Stomach smooth muscle (tissue), 2 donors: ENCODE measurements at regions not wholly inside any gene's neighbourhood (a gene's known extent, or its start where the extent isn't known, plus 50 kb on each side); places are given as distances from the start of the nearest gene placed in this dataset.

ENCODE experiments used
- H3K27ac ChIP-seq: one replicate; pipeline ENCODE4 v1.7.0; 2013; ENCODE audit warnings: mild to moderate bottlenecking, low read length, inconsistent platforms
- H3K27me3 ChIP-seq, 2 donors: one replicate each; pipeline ENCODE4 v1.7.0; 2013; ENCODE audit warnings: low read length in 2 of 2; ENCODE audit not compliant: insufficient read depth in 2 of 2, control insufficient read depth in 1 of 2
- H3K36me3 ChIP-seq, 2 donors: one replicate each; pipeline ENCODE4 v1.7.0; 2013; ENCODE audit warnings: low read length in 2 of 2; ENCODE audit not compliant: control insufficient read depth in 2 of 2, insufficient read depth in 2 of 2
- H3K4me1 ChIP-seq: one replicate; pipeline ENCODE4 v1.7.0; 2013; ENCODE audit warnings: low read length; ENCODE audit not compliant: control insufficient read depth, insufficient read depth
- H3K4me3 ChIP-seq, 2 donors: one replicate each; pipeline ENCODE4 v1.7.0; 2013; ENCODE audit warnings: low read length in 2 of 2
- H3K9ac ChIP-seq, 2 donors: one replicate each; pipeline ENCODE4 v1.7.0; 2013; ENCODE audit warnings: low read length in 2 of 2, mild to moderate bottlenecking in 1 of 2
- H3K9me3 ChIP-seq, 2 donors: one replicate each; pipeline ENCODE4 v1.7.0; 2013; ENCODE audit warnings: low read length in 2 of 2; ENCODE audit not compliant: control insufficient read depth in 2 of 2
- donor health status: healthy.
- donor health status: Pancreatic carcinoma.

- Histone ChIP-seq H3K27ac (no peak overlapping the region), H3K36me3 (no peaks in the 10 kb centered on the region), H3K9me3 (no peaks in the 10 kb centered on the region), H3K4me3 (no peak overlapping the region), H3K4me1 (peaks cover 8% of the 10 kb centered on the region), H3K9ac (no peak overlapping the region), H3K27me3 (no peaks in the 10 kb centered on the region)
Measured at GRCh38 chr4:156596026-156596425, 375.6 kb downstream of the PDGFC start.

GRCh38 chr4:156595041-156595440, 376.6 kb downstream of the PDGFC start:
- Histone ChIP-seq H3K36me3 (no peaks in the 10 kb centered on the region), H3K9me3 (no peaks in the 10 kb centered on the region), H3K27me3 (no peaks in the 10 kb centered on the region), H3K4me3 (no peak overlapping the region), H3K4me1 (peaks cover 8% of the 10 kb centered on the region), H3K9ac (no peak overlapping the region), H3K27ac (no peak overlapping the region)

- Histone ChIP-seq H3K4me1 (peaks cover 8% of the 10 kb centered on the region), H3K9ac (no peak overlapping the region), H3K9me3 (no peaks in the 10 kb centered on the region), H3K36me3 (no peaks in the 10 kb centered on the region), H3K4me3 (no peak overlapping the region), H3K27ac (no peak overlapping the region), H3K27me3 (no peaks in the 10 kb centered on the region)
Measured at GRCh38 chr4:156594624-156595023, 377.0 kb downstream of the PDGFC start.

- no peaks in the 10 kb centered on the region for H3K27me3 ChIP-seq
- H3K9me3 ChIP-seq, result no peaks in the 10 kb centered on the region
- H3K4me3 ChIP-seq, result no peak overlapping the region
- no peaks in the 10 kb centered on the region for H3K36me3 ChIP-seq
- H3K4me1 ChIP-seq, result peaks cover 6% of the 10 kb centered on the region
- no peak overlapping the region for H3K9ac ChIP-seq
- no peak overlapping the region for H3K27ac ChIP-seq
Measured at GRCh38 chr4:156593464-156593863, 378.1 kb downstream of the PDGFC start.

- Histone ChIP-seq H3K36me3 (no peaks in the 10 kb centered on the region), H3K27me3 (no peaks in the 10 kb centered on the region), H3K4me1 (no peaks in the 10 kb centered on the region), H3K27ac (no peak overlapping the region), H3K9ac (no peak overlapping the region), H3K9me3 (no peaks in the 10 kb centered on the region), H3K4me3 (no peak overlapping the region)
Measured at GRCh38 chr4:156591679-156592078, 379.9 kb downstream of the PDGFC start.

- Histone ChIP-seq H3K4me1 (no peaks in the 10 kb centered on the region), H3K9me3 (no peaks in the 10 kb centered on the region), H3K36me3 (no peaks in the 10 kb centered on the region), H3K4me3 (no peak overlapping the region), H3K27ac (no peak overlapping the region), H3K27me3 (no peaks in the 10 kb centered on the region), H3K9ac (no peak overlapping the region)
Measured at GRCh38 chr4:156584100-156584499, 387.5 kb downstream of the PDGFC start.

- H3K36me3 ChIP-seq, result no peaks in the 10 kb centered on the region
- H3K9me3 ChIP-seq, result no peaks in the 10 kb centered on the region
- no peak overlapping the region for H3K27ac ChIP-seq
- no peak overlapping the region for H3K4me3 ChIP-seq
- H3K4me1 ChIP-seq, result no peaks in the 10 kb centered on the region
- H3K9ac ChIP-seq, result no peak overlapping the region
- H3K27me3 ChIP-seq, result no peaks in the 10 kb centered on the region
Measured at GRCh38 chr4:156583265-156583664, 388.3 kb downstream of the PDGFC start.

GRCh38 chr4:156581282-156582063, 390.1 kb downstream of the PDGFC start:
- peak overlapping the region; percentile 1 to 36 for H3K4me3 ChIP-seq
- no peak overlapping the region for H3K27ac ChIP-seq
- no peaks in the 10 kb centered on the region for H3K36me3 ChIP-seq
- H3K9ac ChIP-seq, result no peak overlapping the region
- no peaks in the 10 kb centered on the region for H3K27me3 ChIP-seq
- H3K9me3 ChIP-seq, result no peaks in the 10 kb centered on the region
- H3K4me1 ChIP-seq, result no peaks in the 10 kb centered on the region

GRCh38 chr4:156578713-156579112, 392.9 kb downstream of the PDGFC start:
- Histone ChIP-seq H3K9ac (no peak overlapping the region), H3K27ac (no peak overlapping the region), H3K9me3 (no peaks in the 10 kb centered on the region), H3K36me3 (no peaks in the 10 kb centered on the region), H3K27me3 (no peaks in the 10 kb centered on the region), H3K4me1 (no peaks in the 10 kb centered on the region), H3K4me3 (no peak overlapping the region)

GRCh38 chr4:156578005-156578404, 393.6 kb downstream of the PDGFC start:
- Histone ChIP-seq H3K36me3 (no peaks in the 10 kb centered on the region), H3K4me1 (no peaks in the 10 kb centered on the region), H3K27ac (no peak overlapping the region), H3K4me3 (no peak overlapping the region), H3K27me3 (no peaks in the 10 kb centered on the region), H3K9me3 (no peaks in the 10 kb centered on the region), H3K9ac (no peak overlapping the region)

- Histone ChIP-seq H3K36me3 (no peaks in the 10 kb centered on the region), H3K4me3 (no peak overlapping the region), H3K9me3 (no peaks in the 10 kb centered on the region), H3K4me1 (no peaks in the 10 kb centered on the region), H3K9ac (no peak overlapping the region), H3K27ac (no peak overlapping the region), H3K27me3 (no peaks in the 10 kb centered on the region)
Measured at GRCh38 chr4:156576946-156577345, 394.7 kb downstream of the PDGFC start.
